SK-N-MC (cell line): ENCODE measurements at regions not wholly inside any gene's neighbourhood (a gene's known extent, or its start where the extent isn't known, plus 50 kb on each side); places are given as distances from the start of the nearest gene placed in this dataset.

Experiments used
- DNase-seq: peaks from one replicate; pipeline ENCODE4 v3.0.0-alpha.2; 2011; ENCODE audit warnings: low read depth, low spot score
- H3K27ac ChIP-seq: fragments of 200-600 bp; sonication (generic); 2 replicates; pipeline ENCODE4 v1.5.1; 2016; ENCODE audit warnings: mixed run types
- H3K36me3 ChIP-seq: fragments of 200-600 bp; sonication (generic); 2 replicates; pipeline ENCODE4 v1.6.1; 2017; ENCODE audit warnings: antibody characterized with exemption, low read length, mixed read lengths; ENCODE audit not compliant: insufficient read depth
- H3K4me3 ChIP-seq: fragments of 200-600 bp; sonication (generic); 2 replicates; pipeline ENCODE4 v1.5.1; 2016
- H3K9ac ChIP-seq: fragments of 200-600 bp; sonication (generic); 2 replicates; pipeline ENCODE4 v1.8.0; 2017; ENCODE audit warnings: mixed run types, mixed read lengths; ENCODE audit not compliant: insufficient read length
- H3K9me3 ChIP-seq: fragments of 200-600 bp; sonication (generic); 2 replicates; pipeline ENCODE4 v1.6.1; 2017; ENCODE audit warnings: low read depth, mild to moderate bottlenecking, antibody characterized with exemption, low read length, moderate library complexity, mixed read lengths
- EZH2 ChIP-seq: fragments of 200-600 bp; sonication (generic); IDR thresholded peaks from one replicate; pipeline ENCODE4 v1.6.1; 2017; ENCODE audit warnings: antibody characterized with exemption
- FOXP2 ChIP-seq: optimal IDR thresholded peaks from 2 replicates; pipeline ENCODE3; 2011; ENCODE audit warnings: mild to moderate bottlenecking, moderate library complexity; ENCODE audit not compliant: insufficient read depth; ENCODE audit errors: extremely low read length, control extremely low read depth
- POLR2AphosphoS5 ChIP-seq: IDR thresholded peaks from 2 replicates; pipeline ENCODE4 v1.6.1; 2012; ENCODE audit warnings: mild to moderate bottlenecking, low read depth, low read length, borderline replicate concordance

GRCh38 chr12:91563011-91563765 lies 380.6 kb upstream of the DCN start:
- no peak overlapping the region for H3K4me3 ChIP-seq
- no peak overlapping the region for H3K9ac ChIP-seq
- no peak for TF ChIP-seq EZH2
- no peak for TF ChIP-seq FOXP2
- H3K36me3 ChIP-seq: no peaks in the 10 kb centered on the region
- no peak overlapping the region for H3K27ac ChIP-seq
- no peak for DNase-seq
- H3K9me3 ChIP-seq: no peaks in the 10 kb centered on the region

DNA sequence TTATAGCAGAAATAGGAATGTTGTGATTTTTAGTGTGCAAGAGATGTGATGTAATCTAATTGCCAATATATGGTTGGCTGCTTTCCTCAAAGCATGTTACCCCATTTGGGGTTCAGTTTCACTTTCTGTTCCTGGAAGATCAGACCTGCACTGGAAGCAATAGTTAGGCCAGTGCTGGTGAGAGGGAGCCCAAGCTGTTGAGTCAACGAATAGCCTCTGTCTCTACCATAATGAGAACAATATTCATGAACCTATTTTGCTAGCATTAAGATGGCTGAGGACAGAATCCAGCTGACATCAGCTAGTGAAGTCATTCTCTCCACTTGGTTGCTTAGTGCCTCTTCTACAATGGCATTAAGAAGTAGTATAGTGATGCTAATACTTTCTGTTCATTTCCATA lies 379.9 kb upstream of the DCN start:
- H3K9me3 ChIP-seq: no peaks in the 10 kb centered on the region
- no peak overlapping the region for H3K4me3 ChIP-seq
- H3K27ac ChIP-seq: no peak overlapping the region
- no peak for TF ChIP-seq POLR2AphosphoS5
- TF ChIP-seq FOXP2: no peak
- TF ChIP-seq EZH2: no peak
- DNase-seq: no peak
- no peaks in the 10 kb centered on the region for H3K36me3 ChIP-seq
- H3K9ac ChIP-seq: no peak overlapping the region

- H3K4me3 ChIP-seq: no peak overlapping the region
- H3K9ac ChIP-seq: no peak overlapping the region
- TF ChIP-seq POLR2AphosphoS5: no peak
- TF ChIP-seq FOXP2: no peak
- TF ChIP-seq EZH2: no peak
- H3K36me3 ChIP-seq: no peaks in the 10 kb centered on the region
- no peak for DNase-seq
- H3K27ac ChIP-seq: no peak overlapping the region
- no peaks in the 10 kb centered on the region for H3K9me3 ChIP-seq
These were observed 379.3 kb upstream of the DCN start for GRCh38 chr12:91561958-91562325.

- Histone ChIP-seq H3K9me3 (no peaks in the 10 kb centered on the region), H3K27ac (no peak overlapping the region), H3K4me3 (no peak overlapping the region), H3K36me3 (no peaks in the 10 kb centered on the region), H3K9ac (no peak overlapping the region)
- no peak for TF ChIP-seq EZH2
- TF ChIP-seq FOXP2: no peak
- TF ChIP-seq POLR2AphosphoS5: no peak
- no peak for DNase-seq
These were observed 378.8 kb upstream of the DCN start for GRCh38 chr12:91561301-91561957.

DNA sequence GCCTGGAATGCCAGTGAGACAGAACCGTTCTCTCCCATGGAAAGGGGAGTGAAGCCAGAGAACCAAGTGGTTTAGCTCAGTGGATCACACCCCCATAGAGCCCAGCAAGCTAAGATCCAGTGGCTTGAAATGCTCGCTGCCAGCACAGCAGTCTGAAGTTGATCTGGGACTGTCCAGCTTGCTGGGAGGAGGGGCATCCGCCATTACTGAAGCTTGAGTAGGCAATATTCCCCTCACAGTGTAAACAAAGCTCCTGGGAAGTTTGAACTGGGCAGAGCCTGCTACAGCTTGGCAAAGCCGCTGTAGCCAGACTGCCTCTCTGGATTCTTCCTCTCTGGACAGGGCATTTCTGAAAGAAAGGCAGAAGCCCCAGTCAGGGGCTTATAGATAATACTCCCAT lies 374.3 kb upstream of the DCN start:
- Histone ChIP-seq H3K9ac (no peak overlapping the region), H3K9me3 (no peaks in the 10 kb centered on the region), H3K36me3 (no peaks in the 10 kb centered on the region), H3K27ac (no peak overlapping the region), H3K4me3 (no peak overlapping the region)
- TF ChIP-seq EZH2: no peak
- no peak for TF ChIP-seq FOXP2
- no peak for TF ChIP-seq POLR2AphosphoS5
- no peak for DNase-seq

DNA sequence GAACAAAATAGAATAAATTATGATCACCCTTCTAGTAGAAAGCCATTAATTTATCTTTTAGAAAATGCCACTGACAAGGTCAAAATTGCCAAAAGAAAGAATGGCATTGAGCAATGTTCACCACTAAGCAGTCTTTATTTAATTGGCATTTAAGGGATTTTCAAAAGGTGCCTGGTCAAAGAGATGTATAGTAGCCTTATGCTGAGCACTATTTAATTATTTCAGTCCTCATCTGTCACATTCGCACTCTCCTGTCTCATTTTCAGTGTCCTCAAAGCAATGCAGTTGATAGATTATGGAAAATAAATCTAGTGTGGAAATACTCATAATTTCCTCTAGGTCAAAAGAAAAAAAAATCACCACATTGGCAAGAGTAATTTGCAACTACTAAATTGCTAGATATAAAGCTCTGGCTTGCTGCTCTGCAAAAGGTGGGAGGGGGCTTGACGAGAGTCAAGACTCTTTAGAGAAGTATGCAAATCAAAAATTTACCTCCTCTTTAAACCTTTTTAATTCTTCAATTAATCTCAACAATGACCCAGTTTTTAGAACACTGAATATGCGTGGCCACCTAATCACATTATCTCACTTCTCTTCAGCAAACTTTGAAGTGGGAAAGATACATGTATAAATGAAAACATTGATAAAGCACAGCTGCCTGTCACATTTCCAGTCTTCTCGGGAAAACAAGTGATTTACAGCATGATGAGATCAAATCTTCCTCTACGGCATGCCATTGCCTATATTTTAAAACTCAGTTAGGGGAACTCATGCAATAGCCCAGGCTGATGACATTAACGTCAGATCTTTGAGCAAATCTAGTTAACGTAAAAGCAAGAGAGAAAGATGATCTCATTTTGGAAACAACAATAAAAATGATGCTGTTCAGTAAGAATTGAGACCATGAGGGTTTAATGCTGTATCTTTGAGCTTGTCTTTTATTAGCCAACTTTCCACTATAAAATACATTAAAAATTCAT lies 373.1 kb upstream of the DCN start:
- DNase-seq: no peak
- Histone ChIP-seq H3K9me3 (no peaks in the 10 kb centered on the region), H3K9ac (no peak overlapping the region), H3K27ac (no peak overlapping the region), H3K36me3 (no peaks in the 10 kb centered on the region), H3K4me3 (no peak overlapping the region)
- TF ChIP-seq EZH2 (no peak), POLR2AphosphoS5 (no peak), FOXP2 (no peak)

GRCh38 chr12:91551927-91552326 lies 369.3 kb upstream of the DCN start:
- Histone ChIP-seq H3K4me3 (no peak overlapping the region), H3K36me3 (no peaks in the 10 kb centered on the region), H3K9ac (no peak overlapping the region), H3K9me3 (no peaks in the 10 kb centered on the region), H3K27ac (no peak overlapping the region)
- DNase-seq: no peak
- TF ChIP-seq POLR2AphosphoS5 (no peak), EZH2 (no peak), FOXP2 (no peak)

DNA sequence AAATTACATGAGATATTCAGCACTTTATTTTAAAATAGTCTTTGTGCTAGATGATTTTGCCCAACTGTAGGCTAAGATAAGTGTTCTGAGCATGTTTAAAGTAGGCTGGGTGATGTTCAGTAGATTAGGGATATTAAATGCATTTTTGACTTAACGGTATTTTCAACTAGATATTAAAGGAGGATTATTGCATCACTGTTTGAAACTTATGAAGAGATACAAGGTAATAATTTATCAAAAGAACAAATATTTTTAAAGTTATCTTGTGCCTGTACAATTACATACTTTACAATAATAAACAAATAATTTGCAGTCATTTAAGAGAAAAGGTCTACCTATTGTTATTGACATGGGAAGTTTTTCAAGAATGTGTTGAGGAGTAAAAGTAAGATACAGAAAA lies 368.6 kb upstream of the DCN start:
- no peak overlapping the region for H3K9ac ChIP-seq
- TF ChIP-seq POLR2AphosphoS5 (no peak), EZH2 (no peak), FOXP2 (no peak)

More for the DNA sequence above, 368.6 kb upstream of the DCN start:
- H3K27ac ChIP-seq: no peak overlapping the region
- no peaks in the 10 kb centered on the region for H3K9me3 ChIP-seq
- H3K36me3 ChIP-seq: no peaks in the 10 kb centered on the region
- H3K4me3 ChIP-seq: no peak overlapping the region
- no peak for DNase-seq
